Ascending aorta (tissue), 2 donors: ENCODE measurements at regions not wholly inside any gene's neighbourhood (a gene's known extent, or its start where the extent isn't known, plus 50 kb on each side); places are given as distances from the start of the nearest gene placed in this dataset.
A peak's percentile ranks its signal among the peaks of the same experiment; 100 is the strongest.

Source experiments
- DNase-seq, 2 donors: peaks; one replicate each; pipeline ENCODE4 v3.0.0-alpha.2; 2019; ENCODE audit warnings: low spot score in 2 of 2
- H3K27ac ChIP-seq, 2 donors: fragments of 200-600 bp; sonication (generic); one replicate each; pipeline ENCODE4 v1.5.1; 2016 to 2017; ENCODE audit warnings: mild to moderate bottlenecking in 1 of 2
- H3K27me3 ChIP-seq: fragments of 200-600 bp; sonication (generic); one replicate; pipeline ENCODE4 v1.5.1; 2017
- H3K36me3 ChIP-seq, 2 donors: fragments of 200-600 bp; sonication (generic); one replicate each; pipeline ENCODE4 v1.5.1; 2016
- H3K4me1 ChIP-seq, 2 donors: fragments of 200-600 bp; sonication (generic); one replicate each; pipeline ENCODE4 v1.5.1; 2016 to 2017; ENCODE audit warnings: mild to moderate bottlenecking in 1 of 2
- H3K4me3 ChIP-seq, 2 donors: fragments of 200-600 bp; sonication (generic); one replicate each; pipeline ENCODE4 v1.5.1; 2016 to 2017; ENCODE audit warnings: mild to moderate bottlenecking in 1 of 2
- H3K9me3 ChIP-seq, 2 donors: fragments of 200-600 bp; sonication (generic); one replicate each; pipeline ENCODE4 v1.5.1; 2016
- intact Hi-C: fragments of 100-400 bp; cut with DNase I; formaldehyde crosslinking; loops from one replicate; pipeline ENCODE4 v1.15.1; 2023
- TF ChIP-seq, protein P1 (sequence below), 3 experiments: fragments of 200-600 bp in 2 of 3; fragments of 450-650 bp in 1 of 3; sonication (generic) in 2 of 3; IDR thresholded peaks; one replicate each; pipeline ENCODE4 v1.5.1; 2016 to 2019; ENCODE audit warnings: antibody characterized with exemption in 3 of 3, mild to moderate bottlenecking in 1 of 3, moderate library complexity in 1 of 3

DNA sequence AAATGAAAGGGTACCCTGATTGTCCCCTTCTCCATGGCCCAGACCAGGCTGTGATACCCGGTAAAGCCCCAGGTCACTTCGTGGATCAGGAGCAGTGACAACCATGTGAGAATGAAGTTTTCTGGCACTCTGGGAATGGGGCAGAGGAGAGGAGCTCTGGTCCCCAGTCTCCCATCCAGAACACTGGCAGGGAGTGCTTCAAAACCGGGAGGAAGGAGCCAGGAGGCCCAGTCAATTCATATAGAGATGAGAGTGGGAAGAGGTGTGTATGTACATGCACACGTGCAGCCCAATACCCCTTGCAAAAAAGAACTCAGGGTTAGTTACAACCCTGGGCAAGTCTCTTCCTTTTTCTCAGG, 101.4 kb upstream of the TLE3 start:
- no peaks in the 10 kb centered on the region for H3K9me3 ChIP-seq
- no peaks in the 10 kb centered on the region for H3K36me3 ChIP-seq
- H3K27me3 ChIP-seq, result no peaks in the 10 kb centered on the region
- peaks cover 4 to 20% of the 10 kb centered on the region in 2 donors for H3K4me1 ChIP-seq
- intact Hi-C loops, result loop anchor here (5.0 kb wide), 2 partner anchors 102 to 278 kb away; partner anchors contain the start of gene TLE3
- H3K27ac ChIP-seq, result no peak overlapping the region
- no peak for DNase-seq
- no peak overlapping the region for H3K4me3 ChIP-seq
- TF ChIP-seq, protein P1, sequence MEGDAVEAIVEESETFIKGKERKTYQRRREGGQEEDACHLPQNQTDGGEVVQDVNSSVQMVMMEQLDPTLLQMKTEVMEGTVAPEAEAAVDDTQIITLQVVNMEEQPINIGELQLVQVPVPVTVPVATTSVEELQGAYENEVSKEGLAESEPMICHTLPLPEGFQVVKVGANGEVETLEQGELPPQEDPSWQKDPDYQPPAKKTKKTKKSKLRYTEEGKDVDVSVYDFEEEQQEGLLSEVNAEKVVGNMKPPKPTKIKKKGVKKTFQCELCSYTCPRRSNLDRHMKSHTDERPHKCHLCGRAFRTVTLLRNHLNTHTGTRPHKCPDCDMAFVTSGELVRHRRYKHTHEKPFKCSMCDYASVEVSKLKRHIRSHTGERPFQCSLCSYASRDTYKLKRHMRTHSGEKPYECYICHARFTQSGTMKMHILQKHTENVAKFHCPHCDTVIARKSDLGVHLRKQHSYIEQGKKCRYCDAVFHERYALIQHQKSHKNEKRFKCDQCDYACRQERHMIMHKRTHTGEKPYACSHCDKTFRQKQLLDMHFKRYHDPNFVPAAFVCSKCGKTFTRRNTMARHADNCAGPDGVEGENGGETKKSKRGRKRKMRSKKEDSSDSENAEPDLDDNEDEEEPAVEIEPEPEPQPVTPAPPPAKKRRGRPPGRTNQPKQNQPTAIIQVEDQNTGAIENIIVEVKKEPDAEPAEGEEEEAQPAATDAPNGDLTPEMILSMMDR (IDR thresholded peaks at IDR 0.05), result no peak

DNA sequence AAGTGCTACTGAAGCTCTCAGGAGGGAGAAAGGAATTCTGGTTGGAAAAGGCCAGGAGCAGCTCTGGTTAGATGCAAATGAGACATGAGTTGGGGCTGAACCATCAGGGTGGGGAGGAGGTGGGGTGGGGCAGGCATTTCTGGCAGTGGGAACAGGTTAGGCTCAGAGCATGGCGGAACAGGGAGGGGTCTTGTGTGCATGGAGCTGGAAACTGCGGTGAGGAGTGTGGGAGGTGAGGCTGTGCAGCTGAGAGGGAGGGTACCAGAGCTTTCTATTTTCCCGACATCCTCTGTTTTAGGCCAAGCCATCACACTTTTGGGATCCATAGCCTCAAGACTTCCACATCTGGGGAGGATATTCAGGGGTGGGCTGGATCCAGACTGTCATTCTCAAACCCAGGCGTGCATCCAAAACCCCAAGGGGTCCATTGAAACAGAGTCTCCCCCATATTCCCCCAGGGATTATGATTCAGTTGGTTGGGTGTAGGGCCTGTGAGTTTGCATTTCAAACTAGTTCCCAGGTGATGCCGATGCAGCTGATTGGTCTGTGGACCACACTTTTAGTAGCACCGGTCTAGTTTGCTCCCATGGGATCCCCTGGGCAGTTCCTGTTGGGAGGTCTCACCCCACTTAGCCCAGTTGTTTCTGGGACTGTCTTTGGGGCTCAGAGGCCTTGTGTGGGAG, 100.9 kb upstream of the TLE3 start:
- no peak overlapping the region for H3K4me3 ChIP-seq
- DNase-seq, result no peak
- H3K27me3 ChIP-seq, result no peaks in the 10 kb centered on the region
- TF ChIP-seq, protein P1 (IDR thresholded peaks at IDR 0.05), result no peak
- H3K4me1 ChIP-seq, result peaks cover 4 to 20% of the 10 kb centered on the region in 2 donors
- intact Hi-C loops, result loop anchor here (5.0 kb wide), 2 partner anchors 101 to 279 kb away; partner anchors contain the start of gene TLE3
- no peaks in the 10 kb centered on the region for H3K9me3 ChIP-seq
- no peak overlapping the region for H3K27ac ChIP-seq
- H3K36me3 ChIP-seq, result no peaks in the 10 kb centered on the region

DNA sequence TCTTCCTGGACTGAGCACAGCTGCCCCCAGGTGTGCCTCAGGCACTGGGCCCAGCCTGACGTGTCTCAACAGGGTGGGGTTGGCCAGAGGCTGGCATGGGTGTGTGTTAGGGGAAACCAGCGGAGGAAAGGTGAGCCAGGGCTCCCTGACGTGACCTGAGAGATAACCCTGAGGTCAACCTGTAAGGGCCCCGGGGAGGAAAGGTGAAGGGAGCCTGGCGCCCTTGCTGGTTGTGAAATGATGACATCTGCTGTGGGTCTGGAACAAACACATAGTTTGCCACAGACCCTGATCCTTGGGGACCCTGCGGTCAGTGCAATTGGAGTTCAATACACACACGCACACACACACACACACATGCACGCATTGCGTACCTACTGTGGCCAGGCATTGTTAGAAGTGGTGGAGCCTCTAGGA, 100.2 kb upstream of the TLE3 start:
- Histone ChIP-seq H3K4me1 (peaks cover 4 to 20% of the 10 kb centered on the region in 2 donors), H3K27ac (no peak overlapping the region), H3K4me3 (no peak overlapping the region), H3K9me3 (no peaks in the 10 kb centered on the region), H3K36me3 (no peaks in the 10 kb centered on the region), H3K27me3 (no peaks in the 10 kb centered on the region)
- DNase-seq, result no peak
- TF ChIP-seq, protein P1 (IDR thresholded peaks at IDR 0.05), result no peak
- intact Hi-C loops, result loop anchor here (5.0 kb wide), 2 partner anchors 101 to 279 kb away; partner anchors contain the start of gene TLE3

GRCh38 chr15:70197318-70197944, 99.7 kb upstream of the TLE3 start:
- Histone ChIP-seq H3K36me3 (no peaks in the 10 kb centered on the region), H3K9me3 (no peaks in the 10 kb centered on the region), H3K27me3 (no peaks in the 10 kb centered on the region), H3K4me3 (no peak overlapping the region), H3K27ac (no peak overlapping the region), H3K4me1 (peaks cover 4 to 20% of the 10 kb centered on the region in 2 donors)
- intact Hi-C loops, result loop anchor here (5.0 kb wide), 2 partner anchors 100 to 280 kb away; partner anchors contain the start of gene TLE3
- TF ChIP-seq, protein P1 (IDR thresholded peaks at IDR 0.05), result no peak
- DNase-seq, result no peak

- no peak for DNase-seq
- TF ChIP-seq, protein P1 (IDR thresholded peaks at IDR 0.05), result no peak
- Histone ChIP-seq H3K4me3 (no peak overlapping the region), H3K27ac (peak overlapping the region; percentile 77 to 85), H3K27me3 (no peaks in the 10 kb centered on the region), H3K36me3 (no peaks in the 10 kb centered on the region), H3K4me1 (peaks cover 4 to 20% of the 10 kb centered on the region in 2 donors), H3K9me3 (no peaks in the 10 kb centered on the region)
- intact Hi-C loops, result loop anchor here (5.0 kb wide), 2 partner anchors 99 to 281 kb away; partner anchors contain the start of gene TLE3
Observed at GRCh38 chr15:70196372-70197316, 98.9 kb upstream of the TLE3 start.
